ENCODE measurements at regions not wholly inside any gene's neighbourhood (a gene's known extent, or its start where the extent isn't known, plus 50 kb on each side); places are given as distances from the start of the nearest gene placed in this dataset.

GRCh38 chr7:157482517-157483087 is 145.8 kb downstream of the DNAJB6 start:
- no peak for TF ChIP-seq CHD2 (IDR thresholded peaks at IDR 0.05; ENCODE audit: low read length, partially characterized antibody)
- TF ChIP-seq, protein P1, sequence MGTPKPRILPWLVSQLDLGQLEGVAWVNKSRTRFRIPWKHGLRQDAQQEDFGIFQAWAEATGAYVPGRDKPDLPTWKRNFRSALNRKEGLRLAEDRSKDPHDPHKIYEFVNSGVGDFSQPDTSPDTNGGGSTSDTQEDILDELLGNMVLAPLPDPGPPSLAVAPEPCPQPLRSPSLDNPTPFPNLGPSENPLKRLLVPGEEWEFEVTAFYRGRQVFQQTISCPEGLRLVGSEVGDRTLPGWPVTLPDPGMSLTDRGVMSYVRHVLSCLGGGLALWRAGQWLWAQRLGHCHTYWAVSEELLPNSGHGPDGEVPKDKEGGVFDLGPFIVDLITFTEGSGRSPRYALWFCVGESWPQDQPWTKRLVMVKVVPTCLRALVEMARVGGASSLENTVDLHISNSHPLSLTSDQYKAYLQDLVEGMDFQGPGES (IDR thresholded peaks at IDR 0.05; ENCODE audit: low read depth, low read length), result no peak
- TF ChIP-seq, protein P2, sequence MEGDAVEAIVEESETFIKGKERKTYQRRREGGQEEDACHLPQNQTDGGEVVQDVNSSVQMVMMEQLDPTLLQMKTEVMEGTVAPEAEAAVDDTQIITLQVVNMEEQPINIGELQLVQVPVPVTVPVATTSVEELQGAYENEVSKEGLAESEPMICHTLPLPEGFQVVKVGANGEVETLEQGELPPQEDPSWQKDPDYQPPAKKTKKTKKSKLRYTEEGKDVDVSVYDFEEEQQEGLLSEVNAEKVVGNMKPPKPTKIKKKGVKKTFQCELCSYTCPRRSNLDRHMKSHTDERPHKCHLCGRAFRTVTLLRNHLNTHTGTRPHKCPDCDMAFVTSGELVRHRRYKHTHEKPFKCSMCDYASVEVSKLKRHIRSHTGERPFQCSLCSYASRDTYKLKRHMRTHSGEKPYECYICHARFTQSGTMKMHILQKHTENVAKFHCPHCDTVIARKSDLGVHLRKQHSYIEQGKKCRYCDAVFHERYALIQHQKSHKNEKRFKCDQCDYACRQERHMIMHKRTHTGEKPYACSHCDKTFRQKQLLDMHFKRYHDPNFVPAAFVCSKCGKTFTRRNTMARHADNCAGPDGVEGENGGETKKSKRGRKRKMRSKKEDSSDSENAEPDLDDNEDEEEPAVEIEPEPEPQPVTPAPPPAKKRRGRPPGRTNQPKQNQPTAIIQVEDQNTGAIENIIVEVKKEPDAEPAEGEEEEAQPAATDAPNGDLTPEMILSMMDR (IDR thresholded peaks at IDR 0.05), result no peak
- no peak for TF ChIP-seq EP300 (IDR thresholded peaks at IDR 0.05; ENCODE audit: borderline replicate concordance in 1 of 2, low read depth in 1 of 2, low read length in 1 of 2)
- no peak for TF ChIP-seq POLR2AphosphoS5 (IDR thresholded peaks at IDR 0.05; ENCODE audit: low read depth, low read length)
- no peak for TF ChIP-seq TAF1 (IDR thresholded peaks at IDR 0.05; ENCODE audit: borderline replicate concordance, low read depth, low read length)
- no peak for TF ChIP-seq USF2 (IDR thresholded peaks at IDR 0.05; ENCODE audit: borderline replicate concordance, low read depth, low read length)
- TF ChIP-seq REST (IDR thresholded peaks at IDR 0.05; ENCODE audit: low read depth, low read length), result no peak
- no peak for TF ChIP-seq RCOR1 (IDR thresholded peaks at IDR 0.05; ENCODE audit: low read length)
- TF ChIP-seq NRF1 (IDR thresholded peaks at IDR 0.05; ENCODE audit: low read depth, low read length), result no peak
- no peak for TF ChIP-seq MXI1 (IDR thresholded peaks at IDR 0.05; ENCODE audit: low read depth, low read length)

Measured in SK-N-SH (cell line).